ENCODE measurements at regions not wholly inside any gene's neighbourhood (a gene's known extent, or its start where the extent isn't known, plus 50 kb on each side); places are given as distances from the start of the nearest gene placed in this dataset.

GRCh38 chr10:131519723-131520605 is 208.4 kb upstream of the TCERG1L start:
- Histone ChIP-seq H3K36me3 (ENCODE audit: insufficient read depth) (no peaks in the 10 kb centered on the region), H3K4me1 (ENCODE audit: low read depth, poor library complexity, severe bottlenecking) (no peaks in the 10 kb centered on the region), H3K4me2 (no peak overlapping the region), H3K27ac (no peak overlapping the region), H3K9ac (no peak overlapping the region), H2AFZ (ENCODE audit: low read depth) (no peak overlapping the region), H4K20me1 (ENCODE audit: insufficient read depth) (no peaks in the 10 kb centered on the region), H3K79me2 (ENCODE audit: insufficient read depth, low read depth) (no peaks in the 10 kb centered on the region), H3K27me3 (ENCODE audit: insufficient read depth, low read depth) (no peaks in the 10 kb centered on the region; the same call in 1 of the 2 replicates), H3K4me3 (IDR thresholded peaks at IDR 0.05; ENCODE audit: insufficient read depth, low read depth, low read length) (no peak overlapping the region)
- no peak for TF ChIP-seq CTCF (conservative IDR thresholded peaks at IDR 0.05; ENCODE audit: low read depth, low read length)

- Histone ChIP-seq H3K4me3 (IDR thresholded peaks at IDR 0.05; ENCODE audit: insufficient read depth, low read depth, low read length) (no peak overlapping the region), H3K4me2 (no peak overlapping the region), H3K9ac (no peak overlapping the region), H4K20me1 (ENCODE audit: insufficient read depth) (no peaks in the 10 kb centered on the region), H2AFZ (ENCODE audit: low read depth) (no peak overlapping the region), H3K27me3 (ENCODE audit: insufficient read depth, low read depth) (peaks cover 6% of the 10 kb centered on the region; the same call in 1 of the 2 replicates), H3K36me3 (ENCODE audit: insufficient read depth) (no peaks in the 10 kb centered on the region), H3K79me2 (ENCODE audit: insufficient read depth, low read depth) (no peaks in the 10 kb centered on the region), H3K4me1 (ENCODE audit: low read depth, poor library complexity, severe bottlenecking) (no peaks in the 10 kb centered on the region), H3K27ac (no peak overlapping the region)
- no peak for TF ChIP-seq CTCF (conservative IDR thresholded peaks at IDR 0.05; ENCODE audit: low read depth, low read length)
These were observed 220.0 kb upstream of the TCERG1L start for GRCh38 chr10:131531265-131532190.

GRCh38 chr10:131532291-131532690 is 220.8 kb upstream of the TCERG1L start:
- H3K27ac ChIP-seq, result no peak overlapping the region
- no peaks in the 10 kb centered on the region for H4K20me1 ChIP-seq (ENCODE audit: insufficient read depth)
- H3K4me1 ChIP-seq (ENCODE audit: low read depth, poor library complexity, severe bottlenecking), result no peaks in the 10 kb centered on the region
- no peak overlapping the region for H3K4me3 ChIP-seq (IDR thresholded peaks at IDR 0.05; ENCODE audit: insufficient read depth, low read depth, low read length)
- H2AFZ ChIP-seq (ENCODE audit: low read depth), result no peak overlapping the region
- H3K79me2 ChIP-seq (ENCODE audit: insufficient read depth, low read depth), result no peaks in the 10 kb centered on the region
- H3K9ac ChIP-seq, result no peak overlapping the region
- H3K36me3 ChIP-seq (ENCODE audit: insufficient read depth), result no peaks in the 10 kb centered on the region
- H3K27me3 ChIP-seq (ENCODE audit: insufficient read depth, low read depth), result peaks cover 6% of the 10 kb centered on the region; the same call in 1 of the 2 replicates
- no peak for TF ChIP-seq CTCF (conservative IDR thresholded peaks at IDR 0.05; ENCODE audit: low read depth, low read length)
- H3K4me2 ChIP-seq, result no peak overlapping the region

- H3K36me3 ChIP-seq (ENCODE audit: insufficient read depth), result no peaks in the 10 kb centered on the region
- H3K9ac ChIP-seq, result no peak overlapping the region
- H3K79me2 ChIP-seq (ENCODE audit: insufficient read depth, low read depth), result no peaks in the 10 kb centered on the region
- no peak for TF ChIP-seq CTCF (conservative IDR thresholded peaks at IDR 0.05; ENCODE audit: low read depth, low read length)
- H3K4me1 ChIP-seq (ENCODE audit: low read depth, poor library complexity, severe bottlenecking), result no peaks in the 10 kb centered on the region
- H4K20me1 ChIP-seq (ENCODE audit: insufficient read depth), result no peaks in the 10 kb centered on the region
- H3K4me2 ChIP-seq, result no peak overlapping the region
- no peak overlapping the region for H2AFZ ChIP-seq (ENCODE audit: low read depth)
- no peak overlapping the region for H3K4me3 ChIP-seq (IDR thresholded peaks at IDR 0.05; ENCODE audit: insufficient read depth, low read depth, low read length)
- peaks cover 5% of the 10 kb centered on the region; the same call in 1 of the 2 replicates for H3K27me3 ChIP-seq (ENCODE audit: insufficient read depth, low read depth)
- H3K27ac ChIP-seq, result no peak overlapping the region
These were observed 221.3 kb upstream of the TCERG1L start for GRCh38 chr10:131532745-131533341.
